ENCODE measurements at regions not wholly inside any gene's neighbourhood (a gene's known extent, or its start where the extent isn't known, plus 50 kb on each side); places are given as distances from the start of the nearest gene placed in this dataset.
A peak's percentile ranks its signal among the peaks of the same experiment; 100 is the strongest.

DNA sequence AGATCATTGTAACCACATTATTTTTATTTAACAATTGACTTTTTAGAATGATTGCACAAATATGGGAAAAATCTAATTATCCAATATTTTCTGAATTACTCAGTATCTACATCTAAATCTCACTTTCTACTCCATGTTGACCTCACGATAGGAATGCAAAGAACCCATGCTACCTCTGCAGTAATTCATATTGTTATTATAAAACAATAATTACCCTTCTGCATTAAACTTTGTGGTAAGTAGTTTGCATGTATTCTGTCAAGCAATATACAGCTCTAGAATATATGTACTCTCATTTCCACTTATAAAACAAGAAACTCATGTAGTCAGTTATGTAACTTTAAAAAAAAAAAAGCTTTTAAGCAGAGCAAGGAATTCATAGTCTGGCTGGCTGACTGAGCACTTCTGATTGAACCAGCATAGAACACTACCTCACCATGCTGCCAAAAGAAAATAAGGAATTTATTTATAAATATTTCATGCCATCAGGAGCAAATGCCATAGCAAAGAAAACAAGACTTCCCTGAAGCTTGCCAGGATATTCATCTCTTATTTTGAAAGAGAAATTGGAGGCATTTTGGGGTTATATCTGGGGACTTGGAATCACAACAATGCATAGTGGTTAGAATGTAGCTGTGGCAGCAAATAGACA, 895.7 kb downstream of the XPNPEP1 start:
- WGBS, 10 experiments: 0 to 100% (median 56%) methylated on average over 1 of the region's 1 CpG; no CpG with 5 or more reads in 2 of the 10 experiments
- H3K4me1 ChIP-seq (replicated peaks in 1 of 2): no peaks in the 10 kb centered on the region
- H3K27ac ChIP-seq: no peak overlapping the region
- ATAC-seq (replicated peaks in 6 of 8): no peak
- in situ Hi-C loops (cut with MboI; ENCODE audit: low pct_unique_long_range_greater_than_20kb in 2 of 9, low sequenced_read_pairs in 9 of 9, unreplicated experiment in 9 of 9): no loop called here
- H3K4me3 ChIP-seq: no peak overlapping the region

DNA sequence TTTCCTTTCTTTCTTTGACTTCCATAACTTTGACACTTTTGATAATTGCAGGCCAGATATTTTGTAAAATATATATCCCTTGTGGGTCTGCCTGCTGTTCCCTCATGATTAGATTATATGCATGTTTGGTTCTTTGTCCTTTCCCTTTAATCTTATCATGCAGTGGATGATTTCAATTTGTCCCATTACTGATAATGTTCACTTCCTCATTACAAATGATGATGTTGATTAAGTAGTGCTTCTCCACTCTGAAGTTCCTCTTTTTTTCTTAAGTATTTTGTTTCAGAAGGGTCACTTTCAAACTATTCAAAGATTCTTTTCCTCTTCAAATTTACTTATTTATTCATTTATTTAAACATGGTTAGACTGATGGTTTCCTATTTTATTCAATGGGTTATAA, 898.1 kb downstream of the XPNPEP1 start:
- Histone ChIP-seq H3K27ac (no peak overlapping the region), H3K4me3 (no peak overlapping the region), H3K4me1 (replicated peaks in 1 of 2) (no peaks in the 10 kb centered on the region)
- in situ Hi-C loops (cut with MboI; ENCODE audit: low pct_unique_long_range_greater_than_20kb in 2 of 9, low sequenced_read_pairs in 9 of 9, unreplicated experiment in 9 of 9): no loop called here
- no peak for ATAC-seq (replicated peaks in 6 of 8)

GRCh38 chr10:109022417-109023049, 900.8 kb downstream of the XPNPEP1 start:
- ATAC-seq (replicated peaks in 6 of 8): no peak
- no peak overlapping the region for H3K27ac ChIP-seq
- H3K4me1 ChIP-seq (replicated peaks in 1 of 2): no peaks in the 10 kb centered on the region
- H3K4me3 ChIP-seq: no peak overlapping the region
- 0 to 100% (median 67%) methylated on average over 1 of the region's 1 CpG; no CpG with 5 or more reads in 5 of the 10 experiments for WGBS, 10 experiments
- in situ Hi-C loops (cut with MboI; ENCODE audit: low pct_unique_long_range_greater_than_20kb in 2 of 9, low sequenced_read_pairs in 9 of 9, unreplicated experiment in 9 of 9): no loop called here

- in situ Hi-C loops (cut with MboI; ENCODE audit: low pct_unique_long_range_greater_than_20kb in 2 of 9, low sequenced_read_pairs in 9 of 9, unreplicated experiment in 9 of 9): no loop called here
- no peaks in the 10 kb centered on the region for H3K4me1 ChIP-seq (replicated peaks in 1 of 2)
- no peak for ATAC-seq (replicated peaks in 6 of 8)
- no peak overlapping the region for H3K4me3 ChIP-seq
- 0 to 96% (median 84%) methylated on average over 3 to 6 of the region's 6 CpGs for WGBS, 10 experiments
- H3K27ac ChIP-seq: no peak overlapping the region
Measured at GRCh38 chr10:109019001-109019424, 904.3 kb downstream of the XPNPEP1 start.

DNA sequence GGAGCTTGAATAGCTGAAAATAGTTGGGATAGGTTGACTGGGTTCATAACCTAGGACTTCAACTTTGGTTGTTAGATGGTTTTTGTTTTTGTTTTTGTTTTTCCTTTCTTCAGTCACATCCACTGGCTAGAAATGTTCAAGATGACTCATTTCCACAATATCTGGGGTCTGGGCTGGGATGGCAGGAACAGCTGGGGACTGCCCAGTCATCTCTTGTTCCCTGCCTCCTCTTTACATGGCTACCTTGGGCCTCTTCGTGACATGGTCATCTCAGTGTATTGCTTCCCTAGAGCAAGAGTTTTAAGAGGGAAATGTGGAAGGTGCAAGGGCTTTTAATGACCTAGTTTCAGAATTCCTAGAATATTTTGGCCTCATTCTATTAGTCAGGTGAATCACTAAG, 915.8 kb downstream of the XPNPEP1 start:
- WGBS, 10 experiments: 25 to 85% methylated on average over 1 of the region's 1 CpG; no CpG with 5 or more reads in 8 of the 10 experiments
- no peak overlapping the region for H3K4me3 ChIP-seq
- in situ Hi-C loops (cut with MboI; ENCODE audit: low pct_unique_long_range_greater_than_20kb in 2 of 9, low sequenced_read_pairs in 9 of 9, unreplicated experiment in 9 of 9): no loop called here

GRCh38 chr10:108990441-108990840, 932.9 kb downstream of the XPNPEP1 start:
- in situ Hi-C loops (cut with MboI; ENCODE audit: low pct_unique_long_range_greater_than_20kb in 2 of 9, low sequenced_read_pairs in 9 of 9, unreplicated experiment in 9 of 9): no loop called here
- no peak for ATAC-seq (replicated peaks in 6 of 8)

More for the DNA sequence above, 915.8 kb downstream of the XPNPEP1 start:
- no peak for ATAC-seq (replicated peaks in 6 of 8)
- Histone ChIP-seq H3K4me1 (replicated peaks in 1 of 2) (no peaks in the 10 kb centered on the region), H3K27ac (no peak overlapping the region)

DNA sequence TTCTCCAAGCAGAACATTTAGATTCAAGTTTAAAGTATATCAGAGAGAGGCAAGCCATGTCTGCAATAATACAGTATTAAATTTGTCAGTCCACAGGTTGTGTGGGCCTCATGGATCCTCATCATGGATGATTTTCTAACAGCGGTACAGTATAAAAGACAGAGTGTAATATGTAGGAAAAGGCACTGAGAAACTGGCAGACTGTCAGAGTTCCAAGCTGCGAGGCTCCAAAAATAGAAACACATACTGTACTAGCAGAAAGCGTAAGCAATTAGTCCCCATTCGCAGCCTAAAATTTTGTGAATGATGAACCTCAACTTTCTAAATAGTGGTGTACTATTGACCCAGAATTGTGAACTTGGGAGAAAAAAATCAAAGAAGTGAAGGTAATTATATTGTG, 933.3 kb downstream of the XPNPEP1 start:
- H3K27ac ChIP-seq: no peak overlapping the region
- ATAC-seq (replicated peaks in 6 of 8): no peak
- no peak overlapping the region for H3K4me3 ChIP-seq
- in situ Hi-C loops (cut with MboI; ENCODE audit: low pct_unique_long_range_greater_than_20kb in 2 of 9, low sequenced_read_pairs in 9 of 9, unreplicated experiment in 9 of 9): no loop called here
- 11 to 100% (median 94%) methylated on average over 1 to 4 of the region's 4 CpGs; no CpG with 5 or more reads in 1 of the 10 experiments for WGBS, 10 experiments
- no peaks in the 10 kb centered on the region for H3K4me1 ChIP-seq (replicated peaks in 1 of 2)

More at GRCh38 chr10:108990441-108990840, 932.9 kb downstream of the XPNPEP1 start:
- 0 to 92% (median 80%) methylated on average over 1 to 5 of the region's 5 CpGs; no CpG with 5 or more reads in 1 of the 10 experiments for WGBS, 10 experiments
- no peak overlapping the region for H3K4me3 ChIP-seq
- no peaks in the 10 kb centered on the region for H3K4me1 ChIP-seq (replicated peaks in 1 of 2)
- H3K27ac ChIP-seq: no peak overlapping the region

- Histone ChIP-seq H3K4me3 (no peak overlapping the region), H3K27ac (no peak overlapping the region), H3K4me1 (replicated peaks in 1 of 2) (peaks cover 0 to 8% of the 10 kb centered on the region in 2 donors)
- peak in 4 of 8 experiments; percentile 28 to 59 (median 37) for ATAC-seq (replicated peaks in 6 of 8)
- in situ Hi-C loops (cut with MboI; ENCODE audit: low pct_unique_long_range_greater_than_20kb in 2 of 9, low sequenced_read_pairs in 9 of 9, unreplicated experiment in 9 of 9): no loop called here
- WGBS, 10 experiments: 0 to 61% (median 34%) methylated on average over 1 to 2 of the region's 2 CpGs; no CpG with 5 or more reads in 1 of the 10 experiments
Measured at GRCh38 chr10:108982159-108982558, 941.2 kb downstream of the XPNPEP1 start.

DNA sequence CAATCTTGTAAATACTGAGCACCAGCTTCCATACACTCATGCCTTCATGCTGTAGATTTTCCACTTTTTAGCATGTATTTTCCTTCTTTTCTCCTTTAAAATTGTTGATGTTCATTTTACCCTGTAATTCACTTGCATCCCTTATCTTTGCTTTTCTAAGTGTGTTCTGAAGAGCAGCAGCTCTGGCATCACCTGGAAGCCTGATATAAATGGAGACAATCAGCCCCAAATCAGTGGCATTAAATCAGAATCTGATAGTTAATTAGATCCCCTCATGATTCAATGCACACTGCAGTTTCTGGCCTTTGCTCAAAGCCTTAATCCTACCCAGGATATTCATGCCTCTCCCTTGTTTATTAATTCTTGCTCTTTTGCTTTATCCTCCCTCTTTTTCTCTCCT, 942.4 kb downstream of the XPNPEP1 start:
- no peak overlapping the region for H3K4me3 ChIP-seq
- no peak overlapping the region for H3K27ac ChIP-seq
- H3K4me1 ChIP-seq (replicated peaks in 1 of 2): peaks cover 0 to 8% of the 10 kb centered on the region in 2 donors
- ATAC-seq (replicated peaks in 6 of 8): no peak
- in situ Hi-C loops (cut with MboI; ENCODE audit: low pct_unique_long_range_greater_than_20kb in 2 of 9, low sequenced_read_pairs in 9 of 9, unreplicated experiment in 9 of 9): no loop called here

GRCh38 chr10:108975459-108976058, 947.8 kb downstream of the XPNPEP1 start:
- Histone ChIP-seq H3K27ac (no peak overlapping the region), H3K4me1 (replicated peaks in 1 of 2) (peaks cover 0 to 9% of the 10 kb centered on the region in 2 donors), H3K4me3 (no peak overlapping the region)
- peak in 5 of 8 experiments; percentile 51 to 90 (median 73) for ATAC-seq (replicated peaks in 6 of 8)
- 0 to 91% (median 40%) methylated on average over 1 to 3 of the region's 3 CpGs for WGBS, 10 experiments
- in situ Hi-C loops (cut with MboI; ENCODE audit: low pct_unique_long_range_greater_than_20kb in 2 of 9, low sequenced_read_pairs in 9 of 9, unreplicated experiment in 9 of 9): no loop called here

DNA sequence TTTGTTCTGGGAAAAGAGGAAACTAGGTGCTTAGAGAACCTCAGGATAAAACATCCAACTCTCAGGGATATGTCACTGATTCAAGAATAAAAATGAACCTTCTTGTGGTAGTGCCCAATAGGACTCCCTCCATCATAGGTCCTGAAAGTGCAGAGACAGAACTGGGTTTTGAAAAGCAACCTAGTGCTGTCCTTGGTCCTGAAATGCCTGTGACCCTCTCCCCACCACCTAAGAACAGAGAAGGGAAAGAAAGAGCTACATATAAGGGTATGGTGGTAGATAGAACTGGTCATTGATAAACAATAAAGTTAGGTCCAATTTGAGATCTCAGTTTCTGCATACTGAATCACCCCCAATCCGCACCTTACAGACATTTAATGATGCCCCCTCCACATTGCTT, 953.3 kb downstream of the XPNPEP1 start:
- in situ Hi-C loops (cut with MboI; ENCODE audit: low pct_unique_long_range_greater_than_20kb in 2 of 9, low sequenced_read_pairs in 9 of 9, unreplicated experiment in 9 of 9): no loop called here
- Histone ChIP-seq H3K4me3 (no peak overlapping the region), H3K27ac (no peak overlapping the region), H3K4me1 (replicated peaks in 1 of 2) (peaks cover 0 to 1% of the 10 kb centered on the region in 2 donors)
- WGBS, 10 experiments: 0 to 100% (median 63%) methylated on average over 1 of the region's 1 CpG; no CpG with 5 or more reads in 4 of the 10 experiments
- ATAC-seq (replicated peaks in 6 of 8): peak in 2 of 8 experiments; percentile 43 to 44

DNA sequence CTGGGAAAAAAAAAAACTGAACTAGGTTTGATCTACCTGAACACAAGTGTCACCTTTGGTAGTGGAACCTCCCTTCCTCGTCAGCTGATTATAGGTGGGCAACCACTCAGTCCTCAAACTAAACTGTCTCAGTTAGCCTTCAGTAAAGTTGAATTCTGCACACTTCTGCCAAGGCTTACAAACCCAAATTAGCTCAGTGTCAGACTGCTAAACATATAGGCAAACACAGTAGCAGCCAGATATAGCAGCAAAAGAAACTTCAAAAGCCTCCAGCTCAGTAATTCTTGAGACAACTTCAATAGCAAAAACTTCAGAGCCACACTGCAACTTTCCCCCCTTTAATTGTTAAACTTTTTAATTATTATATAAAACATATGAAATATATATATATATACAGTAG, 956.9 kb downstream of the XPNPEP1 start:
- 25 to 100% (median 50%) methylated on average over 1 of the region's 1 CpG; no CpG with 5 or more reads in 5 of the 10 experiments for WGBS, 10 experiments
- no peak overlapping the region for H3K27ac ChIP-seq
- in situ Hi-C loops (cut with MboI; ENCODE audit: low pct_unique_long_range_greater_than_20kb in 2 of 9, low sequenced_read_pairs in 9 of 9, unreplicated experiment in 9 of 9): no loop called here
- peaks cover 6 to 13% of the 10 kb centered on the region in 2 donors for H3K4me1 ChIP-seq (replicated peaks in 1 of 2)
- H3K4me3 ChIP-seq: no peak overlapping the region
- no peak for ATAC-seq (replicated peaks in 6 of 8)

- no peak for ATAC-seq (replicated peaks in 6 of 8)
- no peak overlapping the region for H3K4me3 ChIP-seq
- in situ Hi-C loops (cut with MboI; ENCODE audit: low pct_unique_long_range_greater_than_20kb in 2 of 9, low sequenced_read_pairs in 9 of 9, unreplicated experiment in 9 of 9): no loop called here
Measured at GRCh38 chr10:108966005-108966404, 957.3 kb downstream of the XPNPEP1 start.

More at GRCh38 chr10:108966005-108966404, 957.3 kb downstream of the XPNPEP1 start:
- no peak overlapping the region for H3K27ac ChIP-seq
- peaks cover 7 to 15% of the 10 kb centered on the region in 2 donors for H3K4me1 ChIP-seq (replicated peaks in 1 of 2)
